ENCODE measurements at regions not wholly inside any gene's neighbourhood (a gene's known extent, or its start where the extent isn't known, plus 50 kb on each side); places are given as distances from the start of the nearest gene placed in this dataset.
"Not testable (repeated sequence)": the region's sequence is repeated elsewhere in the genome, so short reads cannot be mapped to it uniquely, and the experiment has no call there.

DNA sequence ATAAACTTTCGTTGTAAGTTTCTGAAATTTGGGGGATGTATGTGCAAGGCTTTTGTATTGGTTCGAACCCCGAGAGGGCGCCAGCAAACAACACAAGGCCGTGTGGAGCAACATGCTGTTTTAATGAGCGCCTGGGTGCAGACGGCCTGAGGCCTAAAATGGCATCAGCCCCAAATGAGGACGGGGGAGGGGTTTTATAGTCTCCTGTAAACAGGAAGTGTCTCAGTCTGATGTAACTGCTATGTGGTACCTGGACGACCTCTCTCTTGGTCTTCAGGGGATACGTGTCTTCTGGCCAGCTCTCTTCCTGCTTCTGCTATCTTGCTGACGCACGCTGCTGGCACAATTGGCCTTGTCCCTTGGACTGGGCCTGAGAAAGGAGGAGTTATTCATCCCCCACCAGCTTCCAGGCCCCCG, 1348.0 kb downstream of the ADGRL3 start:
- no peak for DNase-seq (ENCODE audit: low spot score)

DNA sequence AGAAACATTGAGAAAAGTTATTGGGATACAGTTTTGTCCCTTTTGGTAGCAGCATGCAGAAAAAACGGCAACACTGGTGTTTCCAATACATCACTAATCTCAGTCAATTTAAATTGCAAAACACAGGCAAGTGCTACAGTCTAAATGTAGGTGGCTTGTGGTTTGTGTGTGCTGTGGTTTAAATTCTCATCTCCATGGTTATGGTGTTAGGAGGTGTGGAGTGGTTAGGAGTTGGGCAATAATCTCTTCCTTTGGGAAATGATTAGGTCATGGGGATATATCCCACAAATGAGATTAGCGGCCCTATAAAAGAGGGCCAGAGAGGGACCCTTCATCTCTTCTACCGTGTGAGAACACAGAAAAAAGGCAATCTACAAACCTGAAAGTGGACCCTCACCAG, 1344.3 kb downstream of the ADGRL3 start:
- DNase-seq (ENCODE audit: low spot score) = no peak

DNA sequence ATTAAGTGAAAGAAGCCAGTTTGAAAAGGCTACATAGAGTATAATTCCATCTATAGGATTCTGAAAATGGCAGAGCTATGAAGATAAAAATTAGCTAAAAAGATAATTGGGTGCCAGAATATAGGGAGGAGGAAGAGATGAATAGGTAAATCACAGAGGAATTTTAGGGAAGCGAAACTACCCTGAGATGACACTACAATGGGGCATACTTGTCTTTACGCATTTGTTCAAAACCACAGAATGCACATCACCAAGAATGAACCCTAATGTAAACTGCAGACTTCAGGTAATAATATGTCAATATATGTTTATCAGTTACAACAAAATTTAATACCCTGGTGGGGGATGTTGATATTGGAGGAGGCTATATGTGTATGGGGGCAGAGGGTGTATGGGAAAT, 1342.9 kb downstream of the ADGRL3 start:
- DNase-seq (ENCODE audit: low spot score) = no peak

DNA sequence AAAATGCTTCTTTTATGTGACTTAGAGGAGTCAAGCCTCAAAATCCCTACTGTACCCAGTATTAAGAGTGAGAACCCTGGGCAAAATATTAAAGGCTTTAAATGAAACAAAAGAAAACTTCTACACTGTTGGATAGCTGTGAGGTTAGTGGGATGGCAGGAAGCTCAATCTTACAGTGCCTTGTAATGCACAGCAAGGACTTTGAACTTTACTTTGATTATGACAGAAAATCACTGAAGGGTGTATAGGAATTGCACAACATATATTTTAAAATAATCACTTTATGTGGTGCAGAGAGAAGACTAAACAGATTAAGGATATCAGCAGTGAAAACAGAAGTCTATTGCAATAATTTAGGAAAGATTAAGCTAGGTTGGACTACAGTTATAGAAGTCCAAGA, 1333.4 kb downstream of the ADGRL3 start:
- no peak for DNase-seq (ENCODE audit: low spot score)

DNA sequence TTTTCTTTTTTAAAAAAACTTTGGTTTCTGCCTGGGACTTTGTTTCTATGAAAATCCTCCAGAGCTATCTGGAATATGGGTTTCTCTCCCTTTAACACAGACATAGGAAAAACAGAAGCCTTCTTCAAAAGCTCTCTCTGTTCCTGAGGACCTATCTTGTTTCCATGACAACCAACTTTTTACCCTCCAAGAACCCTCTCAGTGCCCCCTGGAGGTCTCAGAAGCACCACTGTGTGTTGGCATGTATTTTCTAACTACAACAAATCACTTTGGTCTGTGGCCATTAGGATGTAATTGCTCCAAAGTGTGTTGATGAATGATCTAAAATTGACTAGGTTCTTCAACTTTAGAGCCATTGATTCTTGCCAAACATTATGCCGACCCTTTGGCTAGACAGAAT, 1331.6 kb downstream of the ADGRL3 start:
- DNase-seq (ENCODE audit: low spot score) = no peak

DNA sequence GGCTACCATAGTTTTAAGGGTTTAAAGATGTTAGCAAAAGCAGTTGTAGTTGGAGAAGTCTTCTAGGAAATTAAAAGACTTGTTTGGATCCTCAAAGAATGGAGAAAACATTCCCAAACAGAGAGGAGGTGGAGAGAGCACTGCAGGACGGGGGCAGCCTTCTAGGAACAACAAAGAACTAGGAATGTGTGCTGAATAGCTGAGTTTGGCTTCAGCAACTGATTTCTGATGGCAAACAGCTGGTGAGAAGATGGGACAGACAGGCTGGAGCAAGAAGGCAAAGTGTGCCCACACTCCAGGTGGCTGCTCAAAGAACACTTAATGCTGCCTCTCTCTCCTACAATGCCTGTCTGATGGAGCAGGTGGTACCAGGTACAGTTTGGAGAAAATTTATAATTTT, 1331.1 kb downstream of the ADGRL3 start:
- DNase-seq (ENCODE audit: low spot score) = no peak

DNA sequence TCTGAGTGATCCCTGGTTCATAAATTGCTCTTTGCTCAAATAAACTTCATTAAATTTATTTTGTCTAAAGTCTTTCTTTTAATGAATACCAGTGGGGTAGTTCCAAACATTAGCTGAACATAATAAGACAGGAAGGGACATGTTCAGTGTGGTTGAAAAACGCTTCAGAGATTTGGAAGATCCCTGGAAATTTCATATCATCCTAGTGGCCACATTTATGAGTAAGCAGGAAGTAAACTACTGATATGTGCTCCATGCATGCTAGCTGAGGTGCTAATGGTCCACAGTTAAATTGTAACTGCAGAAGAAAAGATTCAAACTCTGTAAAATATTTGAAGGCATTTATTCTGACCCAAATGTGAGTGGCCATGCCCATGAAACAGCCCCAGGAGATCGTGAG, 1328.7 kb downstream of the ADGRL3 start:
- DNase-seq (ENCODE audit: low spot score) = no peak

DNA sequence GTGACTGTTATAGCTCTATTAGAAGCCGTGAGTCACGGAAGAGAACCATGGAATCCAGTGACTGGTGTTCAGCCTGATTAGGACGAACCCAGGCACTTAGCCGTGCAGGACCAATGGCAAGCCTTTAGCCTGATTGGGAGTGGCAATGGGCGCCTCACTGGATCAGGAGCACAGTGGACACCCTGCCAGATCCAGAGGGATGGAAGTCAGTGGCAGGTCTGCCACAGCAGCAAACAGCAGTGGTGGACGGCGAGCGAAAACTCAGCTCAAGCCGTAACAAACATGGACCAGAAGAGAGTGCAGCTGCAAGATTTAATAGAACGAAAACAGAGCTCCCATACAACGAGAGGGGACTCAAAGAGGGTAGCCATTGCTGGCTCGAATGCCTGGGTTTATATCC, 1326.5 kb downstream of the ADGRL3 start:
- DNase-seq (ENCODE audit: low spot score) = no peak

DNA sequence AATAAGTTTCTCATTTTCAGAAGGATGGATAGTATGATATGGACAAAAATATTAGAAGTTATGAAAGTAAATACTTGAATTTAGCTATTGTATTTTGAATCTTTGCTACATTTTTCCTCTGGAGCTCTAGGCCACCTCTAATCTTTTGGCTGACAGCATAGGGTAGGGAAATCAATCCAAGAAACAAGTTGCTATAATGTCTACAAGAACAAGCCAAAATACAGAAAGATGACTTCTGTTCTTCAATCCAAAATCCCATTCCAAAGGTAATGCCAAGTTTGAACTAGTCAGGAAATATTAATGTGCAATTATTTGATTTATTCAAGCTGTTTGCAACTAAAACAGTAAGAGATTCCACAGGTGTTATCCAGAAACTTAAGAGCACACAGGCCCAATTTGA, 1323.1 kb downstream of the ADGRL3 start:
- no peak for DNase-seq (ENCODE audit: low spot score)

DNA sequence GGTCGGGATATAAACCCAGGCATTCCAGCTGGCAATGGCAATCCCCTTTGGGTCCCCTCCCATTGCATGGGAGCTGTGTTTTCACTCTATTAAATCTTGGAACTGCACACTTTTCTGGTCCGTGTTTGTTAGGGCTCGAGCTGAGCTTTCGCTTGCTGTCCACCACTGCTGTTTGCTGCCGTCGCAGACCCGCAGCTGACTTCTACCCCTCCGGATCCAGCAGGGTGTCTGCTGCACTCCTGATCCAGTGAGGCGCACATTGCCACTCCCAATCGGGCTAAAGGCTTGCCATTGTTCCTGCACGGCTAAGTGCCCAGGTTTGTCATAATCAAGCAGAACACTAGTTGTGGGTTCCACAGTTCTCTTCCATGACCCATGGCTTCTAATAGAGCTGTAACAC, 1322.1 kb downstream of the ADGRL3 start:
- no peak for DNase-seq (ENCODE audit: low spot score)

DNA sequence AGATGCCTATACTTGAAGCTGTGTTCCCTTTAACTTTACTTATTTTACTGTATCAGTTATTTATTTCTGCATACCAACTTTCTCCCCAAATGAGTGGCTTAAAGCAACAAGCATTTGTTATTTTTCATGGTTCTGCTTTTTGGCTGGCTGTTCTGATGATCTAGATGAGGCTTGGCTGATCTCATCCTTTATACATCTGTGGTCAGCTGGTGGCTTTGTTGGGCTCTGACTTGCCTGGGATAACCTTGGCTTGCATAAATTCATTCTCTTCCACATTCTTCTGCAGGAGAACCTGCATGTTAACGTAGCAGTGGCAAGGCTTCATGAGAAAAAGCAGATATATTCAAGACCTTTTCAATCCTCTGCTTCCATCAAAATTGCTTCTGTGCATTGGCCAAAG, 1317.6 kb downstream of the ADGRL3 start:
- no peak for DNase-seq (ENCODE audit: low spot score)

DNA sequence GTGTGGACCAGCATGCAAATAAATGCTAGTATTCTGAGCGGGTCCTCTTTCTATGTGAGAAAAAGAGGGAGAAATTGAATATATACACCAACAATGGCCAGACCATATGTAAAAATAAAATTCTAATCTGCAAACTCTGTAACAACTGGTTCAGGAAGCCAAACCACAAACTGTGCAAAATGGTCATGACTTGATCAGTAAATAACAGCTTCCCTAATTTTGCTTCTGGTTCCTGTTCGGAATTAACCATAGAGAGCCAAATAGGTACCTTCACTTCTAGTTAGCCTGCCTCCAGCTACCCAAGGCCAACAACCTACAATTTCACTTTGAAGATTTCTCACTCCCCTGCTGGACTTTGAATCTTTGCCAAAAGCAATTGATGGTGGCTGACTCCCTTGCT, 1313.2 kb downstream of the ADGRL3 start:
- no peak for DNase-seq (ENCODE audit: low spot score)

DNA sequence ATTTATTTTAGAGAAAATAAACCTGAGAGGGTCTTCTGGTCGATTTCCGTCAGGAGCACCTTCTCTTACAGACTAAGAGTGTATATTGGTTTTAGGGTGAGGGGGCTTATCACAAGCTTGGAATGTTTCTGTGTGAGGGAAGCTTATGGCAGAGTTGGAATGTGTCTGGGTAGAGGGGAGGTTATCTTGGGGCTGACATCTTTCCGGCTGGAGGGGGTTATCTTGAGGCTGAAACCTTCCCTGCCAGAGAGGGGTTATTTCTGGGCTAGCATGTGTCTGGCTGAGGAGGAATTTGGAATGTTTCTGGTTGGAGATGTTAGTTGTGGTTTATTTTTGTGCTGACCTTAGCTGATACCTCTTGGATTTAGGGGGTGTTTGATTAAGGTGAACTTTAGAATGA, 1312.1 kb downstream of the ADGRL3 start:
- no peak for DNase-seq (ENCODE audit: low spot score)

DNA sequence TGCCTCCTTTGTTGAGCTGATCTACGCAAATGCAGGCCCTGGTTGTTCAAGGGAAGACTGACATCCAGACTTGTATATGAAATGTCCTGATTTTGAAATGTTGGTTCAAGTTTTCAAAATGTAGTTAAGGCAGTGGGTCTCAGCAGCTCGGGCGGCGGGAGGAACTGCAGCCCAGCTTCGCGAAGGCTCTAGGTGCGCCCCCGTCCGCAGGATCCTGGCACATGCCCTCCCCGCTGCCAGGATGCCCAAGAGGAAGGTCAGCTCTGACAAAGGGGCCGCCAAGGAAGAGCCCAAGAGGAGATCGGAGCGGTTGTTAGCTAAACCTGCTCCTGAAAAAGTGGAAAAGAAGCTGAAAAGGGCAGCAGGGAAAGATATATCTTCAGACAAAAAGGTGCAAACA, 1310.1 kb downstream of the ADGRL3 start:
- no peak for DNase-seq (ENCODE audit: low spot score)

DNA sequence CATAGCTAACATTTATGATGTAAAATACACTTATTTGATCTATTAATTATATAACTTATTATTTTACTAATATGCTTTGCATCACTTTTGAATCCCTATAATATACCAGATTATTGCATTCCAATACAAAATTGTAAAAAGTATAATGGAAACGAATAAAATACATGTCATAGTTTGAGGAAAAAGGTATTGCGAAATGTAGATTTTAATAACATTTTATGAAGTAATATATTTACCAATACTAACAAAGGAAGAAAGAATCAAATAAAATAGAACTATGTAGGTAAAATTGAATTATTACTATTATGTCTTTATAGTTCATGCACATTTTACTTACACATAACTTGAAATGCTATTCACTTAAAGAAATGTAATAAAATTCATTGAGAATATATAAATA, 1300.2 kb downstream of the ADGRL3 start:
- no peak for DNase-seq (ENCODE audit: low spot score)

DNA sequence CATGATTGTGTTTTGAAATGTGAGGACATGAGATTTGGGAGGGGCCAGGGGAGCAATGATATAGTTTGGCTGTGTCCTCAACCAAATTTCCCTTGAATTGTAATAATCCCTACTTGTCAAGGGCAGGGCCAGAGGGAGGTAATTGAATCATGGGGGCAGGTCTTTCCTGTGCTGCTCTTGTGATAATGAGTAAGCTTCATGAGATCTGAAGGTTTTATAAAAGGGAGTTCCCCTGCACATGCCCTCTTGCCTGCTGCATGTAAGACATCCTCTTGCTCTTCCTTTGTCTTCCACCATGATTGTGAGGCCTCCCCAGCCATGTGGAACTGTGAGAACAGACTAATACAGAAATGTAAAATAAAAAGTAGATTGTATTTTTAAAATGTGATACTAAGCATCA, 1294.9 kb downstream of the ADGRL3 start:
- no peak for DNase-seq (ENCODE audit: low spot score)

DNA sequence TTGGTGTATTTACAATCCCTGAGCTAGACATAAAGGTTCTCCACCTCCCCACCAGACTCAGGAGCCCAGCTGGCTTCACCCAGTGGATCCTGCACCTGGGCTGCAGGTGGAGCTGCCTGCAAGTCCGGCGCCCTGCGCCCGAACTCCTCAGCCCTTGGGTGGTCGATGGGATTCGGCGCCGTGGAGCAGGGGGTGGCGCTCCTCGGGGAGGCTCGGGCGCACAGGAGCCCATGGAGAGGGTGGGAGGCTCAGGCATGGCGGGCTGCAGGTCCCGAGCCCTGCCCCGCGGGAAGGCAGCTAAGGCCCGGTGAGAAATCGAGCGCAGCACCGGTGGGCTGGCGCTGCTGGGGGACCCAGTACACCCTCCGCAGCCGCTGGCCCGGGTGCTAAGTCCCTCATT, 1291.6 kb downstream of the ADGRL3 start:
- DNase-seq (ENCODE audit: low spot score) = not testable (repeated sequence)

DNA sequence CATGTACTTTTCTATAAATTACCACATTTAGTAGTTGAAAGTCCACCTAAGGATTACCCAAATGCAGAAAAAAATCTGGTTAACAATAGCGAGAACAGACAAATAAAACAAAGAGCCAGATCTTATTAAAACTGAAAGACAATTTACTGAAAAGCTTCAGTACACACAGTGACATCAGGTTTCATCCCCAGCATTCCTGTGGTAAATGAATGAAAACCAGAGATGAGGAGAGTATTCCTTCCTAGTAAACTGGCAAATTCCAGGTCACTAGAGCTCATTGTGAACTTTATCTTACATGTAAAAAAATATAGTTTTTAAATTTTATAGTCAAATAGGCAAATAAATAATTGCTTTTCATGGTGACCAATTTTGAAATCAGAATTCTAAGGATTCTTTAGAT, 1290.5 kb downstream of the ADGRL3 start:
- no peak for DNase-seq (ENCODE audit: low spot score)

DNA sequence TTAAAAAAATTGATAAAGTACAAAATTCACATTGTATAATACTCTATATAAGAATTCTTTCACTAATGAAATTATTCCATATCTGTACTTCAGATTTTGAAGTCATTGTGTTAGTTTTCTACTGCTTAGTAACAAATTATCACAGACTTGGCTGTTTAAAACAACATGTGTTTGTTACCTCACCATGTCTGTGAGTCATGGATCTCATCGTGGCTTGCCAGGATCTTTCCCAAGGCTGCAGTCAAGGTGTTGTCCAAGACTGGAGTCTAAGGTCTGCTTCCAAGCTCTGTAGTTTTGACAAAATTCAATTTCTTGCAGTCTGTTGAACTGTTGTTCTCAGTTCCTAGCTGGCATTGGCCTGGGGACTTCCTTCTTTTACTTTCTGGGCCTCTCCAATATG, 1286.9 kb downstream of the ADGRL3 start:
- no peak for DNase-seq (ENCODE audit: low spot score)

DNA sequence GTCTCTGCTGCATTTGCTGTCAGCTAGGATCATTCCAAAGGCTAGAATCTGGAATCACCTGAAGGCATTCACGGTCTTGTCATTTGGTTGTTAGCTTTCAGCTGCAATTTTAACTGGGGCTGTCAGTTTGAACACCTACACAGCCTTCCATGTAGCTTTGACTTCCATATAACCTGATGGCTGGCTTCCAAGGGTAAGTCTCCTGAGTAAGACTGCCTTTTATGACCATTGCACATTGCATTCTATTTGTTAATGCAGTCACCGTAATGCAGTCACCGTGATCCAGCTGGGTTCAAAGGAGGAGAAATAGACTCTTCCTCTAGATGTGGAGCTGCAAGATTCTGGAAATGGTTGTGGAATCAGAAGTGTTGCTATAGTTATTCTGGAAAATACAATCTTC, 1284.2 kb downstream of the ADGRL3 start:
- DNase-seq (ENCODE audit: low spot score) = no peak

DNA sequence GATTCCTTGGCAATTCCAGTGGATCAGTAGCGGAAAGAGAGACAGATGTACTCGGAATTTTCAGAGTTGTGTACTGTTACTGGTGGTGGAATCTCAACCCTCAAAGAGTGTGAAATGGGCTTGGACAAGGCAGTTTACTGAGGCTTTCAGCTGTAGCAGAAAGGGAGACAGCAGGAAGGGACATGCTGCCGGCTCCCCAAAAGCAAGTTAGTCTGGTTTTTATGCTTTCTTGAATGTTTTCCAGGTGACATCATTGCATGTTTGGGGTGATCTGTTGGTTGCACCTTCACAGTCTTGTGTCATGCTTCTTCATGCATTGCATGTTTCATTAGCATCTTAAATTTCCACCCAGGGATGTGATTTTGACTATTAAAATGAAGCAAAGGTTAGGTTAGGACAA, 1282.2 kb downstream of the ADGRL3 start:
- no peak for DNase-seq (ENCODE audit: low spot score)

DNA sequence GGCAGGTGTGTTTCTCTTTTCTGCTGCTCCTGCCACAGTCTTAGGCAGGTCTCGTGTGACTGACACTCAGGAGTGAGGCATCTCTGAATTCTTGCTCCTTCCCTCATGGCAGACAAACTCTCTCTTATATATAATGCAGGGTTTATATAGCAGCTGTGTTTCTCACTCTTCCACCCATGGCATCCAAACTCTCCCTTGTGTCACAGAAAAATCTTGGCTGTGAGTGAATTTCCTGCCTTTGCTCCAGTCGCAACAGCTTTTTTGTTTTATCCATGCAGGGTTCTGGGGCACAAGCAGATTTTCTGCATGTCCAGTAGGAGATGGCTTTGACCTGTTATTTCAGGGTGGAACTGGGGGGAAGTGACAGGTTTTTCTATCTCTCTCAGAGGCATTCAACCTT, 1275.5 kb downstream of the ADGRL3 start:
- DNase-seq (ENCODE audit: low spot score) = no peak

DNA sequence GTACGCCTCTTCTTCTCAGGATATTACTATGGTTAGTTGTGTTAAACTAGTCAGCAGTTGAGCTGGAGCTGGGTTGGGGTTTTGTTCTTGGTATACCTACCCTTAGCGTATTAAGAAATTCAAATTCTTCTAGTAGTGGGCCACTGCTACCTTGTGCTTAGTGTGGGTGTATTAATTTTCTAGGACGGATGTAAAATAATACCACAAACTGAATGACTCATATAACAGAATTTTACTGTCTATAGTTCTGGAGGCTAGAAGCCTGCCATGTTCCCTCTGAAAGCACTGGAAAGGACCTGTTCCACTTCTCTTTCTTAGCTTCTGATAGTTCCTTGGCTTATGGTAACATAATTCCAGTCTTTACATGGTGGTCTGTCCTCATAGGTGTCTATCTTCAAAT, 1274.7 kb downstream of the ADGRL3 start:
- DNase-seq (ENCODE audit: low spot score) = no peak

DNA sequence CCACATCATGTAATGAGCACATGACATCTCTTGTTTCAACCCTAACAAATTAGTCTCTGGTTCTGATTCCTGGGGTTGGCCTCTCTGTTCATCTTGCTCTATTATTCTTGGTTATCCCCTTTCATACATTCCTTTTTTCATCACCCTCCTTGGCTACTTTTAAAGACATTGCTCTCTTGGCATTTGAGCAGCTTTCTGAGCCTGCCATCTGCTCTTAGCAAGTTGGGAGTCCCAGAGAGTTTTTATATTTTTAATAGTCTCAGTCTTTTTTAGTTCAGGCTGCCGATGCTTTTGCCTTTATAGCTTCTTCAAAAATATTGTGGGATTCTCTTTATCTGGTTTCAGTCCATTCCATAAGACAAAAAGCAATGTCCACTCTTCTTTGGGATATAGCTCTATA, 1270.9 kb downstream of the ADGRL3 start:
- no peak for DNase-seq (ENCODE audit: low spot score)

All from mesenteric fat pad (tissue), 1 donor.